Smooth muscle cell (in vitro differentiated cells): ENCODE measurements at regions not wholly inside any gene's neighbourhood (a gene's known extent, or its start where the extent isn't known, plus 50 kb on each side); places are given as distances from the start of the nearest gene placed in this dataset.

ENCODE experiments used
- DNase-seq: peaks from one replicate; lab custom pipeline; 2025; ENCODE audit not compliant: unreplicated experiment; lab: John Stamatoyannopoulos, UW
- H2AFZ ChIP-seq: fragments of 200-600 bp; sonication (generic); 2 replicates; pipeline ENCODE4 v1.6.0; 2016; ENCODE audit warnings: antibody characterized with exemption, low read depth, mild to moderate bottlenecking
- H3F3A ChIP-seq: fragments of 200-600 bp; sonication (generic); 2 replicates; pipeline ENCODE4 v1.6.0; 2017; ENCODE audit warnings: antibody characterized with exemption, low read depth
- H3K27ac ChIP-seq: fragments of 200-600 bp; sonication (generic); 2 replicates; pipeline ENCODE4 v1.5.1; 2016; ENCODE audit warnings: low read depth, mild to moderate bottlenecking
- H3K27me3 ChIP-seq: fragments of 200-600 bp; sonication (generic); 2 replicates; pipeline ENCODE4 v1.6.1; 2016; ENCODE audit warnings: low read depth, mild to moderate bottlenecking
- H3K36me3 ChIP-seq: fragments of 200-600 bp; sonication (generic); 2 replicates; pipeline ENCODE4 v1.5.1; 2016; ENCODE audit warnings: low read depth
- H3K4me1 ChIP-seq: fragments of 200-600 bp; sonication (generic); 2 replicates; pipeline ENCODE4 v1.5.1; 2016; ENCODE audit warnings: low read depth
- H3K4me2 ChIP-seq: fragments of 200-600 bp; sonication (generic); 2 replicates; pipeline ENCODE4 v1.6.0; 2016; ENCODE audit warnings: mild to moderate bottlenecking
- H3K4me3 ChIP-seq: fragments of 200-600 bp; sonication (generic); 2 replicates; pipeline ENCODE4 v1.5.1; 2016; ENCODE audit warnings: mild to moderate bottlenecking
- H3K79me2 ChIP-seq: fragments of 200-600 bp; sonication (generic); 2 replicates; pipeline ENCODE4 v1.6.0; 2016; ENCODE audit warnings: low read depth, mild to moderate bottlenecking
- H3K9ac ChIP-seq: fragments of 200-600 bp; sonication (generic); 2 replicates; pipeline ENCODE4 v1.6.0; 2016; ENCODE audit warnings: low read depth
- H3K9me3 ChIP-seq: fragments of 200-600 bp; sonication (generic); replicated peaks from 2 replicates; pipeline ENCODE4 v1.5.1; 2016; ENCODE audit warnings: low read depth
- H4K20me1 ChIP-seq: fragments of 200-600 bp; sonication (generic); 2 replicates; pipeline ENCODE4 v1.6.0; 2016; ENCODE audit warnings: low read depth
- WGBS: methylation state at CpG from one replicate; pipeline ENCODE4 v1.1.7; 2016; ENCODE audit warnings: low lambda C conversion rate; 5-methylcytosine and 5-hydroxymethylcytosine counted together
- TF ChIP-seq, protein P1 (sequence below): fragments of 200-600 bp; sonication (generic); IDR thresholded peaks from 2 replicates; pipeline ENCODE4 v1.5.1; 2017; ENCODE audit warnings: borderline replicate concordance, mild to moderate bottlenecking, antibody characterized with exemption; ENCODE audit not compliant: insufficient read depth, poor library complexity, severe bottlenecking

DNA sequence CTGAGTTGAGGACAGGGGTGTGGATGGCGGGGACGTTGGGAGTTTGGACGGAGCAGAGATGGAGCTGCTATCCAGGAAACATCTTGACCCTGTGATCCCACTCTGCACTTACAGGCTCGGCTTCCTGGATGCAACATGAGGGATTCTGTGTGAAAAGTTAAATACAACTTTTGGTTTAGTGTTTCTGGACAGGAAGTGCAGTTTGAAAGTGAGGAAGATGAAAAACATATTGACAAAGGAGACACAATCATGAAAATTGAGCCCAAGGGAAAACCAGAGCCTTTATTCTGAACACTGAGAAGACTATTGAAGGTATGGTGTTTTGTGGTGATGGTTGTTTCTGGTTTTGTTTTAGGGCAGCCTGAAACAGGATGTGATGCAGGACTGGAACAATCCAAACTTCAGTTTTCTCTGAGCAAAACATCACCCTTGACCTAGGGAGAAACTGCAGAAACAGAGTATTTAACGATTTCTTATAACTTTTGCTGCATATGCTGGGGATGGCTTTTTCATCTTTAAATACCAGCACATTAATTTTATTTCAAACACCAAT is 76.5 kb upstream of the RFX8 start:
- Histone ChIP-seq H3K36me3 (no peaks in the 10 kb centered on the region), H3K27ac (no peak overlapping the region), H3K9ac (no peak overlapping the region), H4K20me1 (no peaks in the 10 kb centered on the region), H3K4me3 (no peak overlapping the region), H3K4me2 (no peak overlapping the region), H3K79me2 (no peaks in the 10 kb centered on the region), H3K4me1 (no peaks in the 10 kb centered on the region), H3K9me3 (no peaks in the 10 kb centered on the region), H3K27me3 (no peaks in the 10 kb centered on the region), H3F3A (no peaks in the 10 kb centered on the region), H2AFZ (no peak overlapping the region)
- DNase-seq: no peak
- TF ChIP-seq, protein P1, sequence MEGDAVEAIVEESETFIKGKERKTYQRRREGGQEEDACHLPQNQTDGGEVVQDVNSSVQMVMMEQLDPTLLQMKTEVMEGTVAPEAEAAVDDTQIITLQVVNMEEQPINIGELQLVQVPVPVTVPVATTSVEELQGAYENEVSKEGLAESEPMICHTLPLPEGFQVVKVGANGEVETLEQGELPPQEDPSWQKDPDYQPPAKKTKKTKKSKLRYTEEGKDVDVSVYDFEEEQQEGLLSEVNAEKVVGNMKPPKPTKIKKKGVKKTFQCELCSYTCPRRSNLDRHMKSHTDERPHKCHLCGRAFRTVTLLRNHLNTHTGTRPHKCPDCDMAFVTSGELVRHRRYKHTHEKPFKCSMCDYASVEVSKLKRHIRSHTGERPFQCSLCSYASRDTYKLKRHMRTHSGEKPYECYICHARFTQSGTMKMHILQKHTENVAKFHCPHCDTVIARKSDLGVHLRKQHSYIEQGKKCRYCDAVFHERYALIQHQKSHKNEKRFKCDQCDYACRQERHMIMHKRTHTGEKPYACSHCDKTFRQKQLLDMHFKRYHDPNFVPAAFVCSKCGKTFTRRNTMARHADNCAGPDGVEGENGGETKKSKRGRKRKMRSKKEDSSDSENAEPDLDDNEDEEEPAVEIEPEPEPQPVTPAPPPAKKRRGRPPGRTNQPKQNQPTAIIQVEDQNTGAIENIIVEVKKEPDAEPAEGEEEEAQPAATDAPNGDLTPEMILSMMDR: no peak
- WGBS: 88% methylated on average over 5 of the region's 5 CpGs

DNA sequence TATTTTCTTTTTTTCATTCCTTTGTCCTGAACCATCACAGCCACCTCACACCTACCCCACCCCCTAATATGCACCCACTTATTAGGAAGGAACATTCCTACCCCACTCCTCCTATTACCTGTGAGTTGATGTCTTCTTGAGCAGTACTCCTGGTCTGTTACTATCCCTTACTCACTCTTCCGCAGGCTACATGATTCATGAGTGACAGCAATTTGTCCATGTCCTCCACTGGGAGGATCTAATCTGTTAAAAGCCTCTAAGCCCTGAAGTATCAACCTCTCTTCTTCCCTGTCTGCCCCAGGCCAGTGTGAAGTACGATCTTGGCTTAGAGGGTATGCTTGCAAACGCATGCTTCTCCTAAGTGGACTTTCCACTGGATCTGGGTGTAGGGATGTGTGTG is 75.6 kb upstream of the RFX8 start:
- Histone ChIP-seq H3K36me3 (no peaks in the 10 kb centered on the region), H3K79me2 (no peaks in the 10 kb centered on the region), H3K4me1 (no peaks in the 10 kb centered on the region), H3K4me3 (no peak overlapping the region), H4K20me1 (no peaks in the 10 kb centered on the region), H3K9ac (no peak overlapping the region), H3K27me3 (no peaks in the 10 kb centered on the region), H3K27ac (no peak overlapping the region), H3K9me3 (no peaks in the 10 kb centered on the region), H3F3A (no peaks in the 10 kb centered on the region), H2AFZ (no peak overlapping the region), H3K4me2 (no peak overlapping the region)
- no peak for DNase-seq
- WGBS: 61% methylated on average over 3 of the region's 3 CpGs
- TF ChIP-seq, protein P1: no peak

DNA sequence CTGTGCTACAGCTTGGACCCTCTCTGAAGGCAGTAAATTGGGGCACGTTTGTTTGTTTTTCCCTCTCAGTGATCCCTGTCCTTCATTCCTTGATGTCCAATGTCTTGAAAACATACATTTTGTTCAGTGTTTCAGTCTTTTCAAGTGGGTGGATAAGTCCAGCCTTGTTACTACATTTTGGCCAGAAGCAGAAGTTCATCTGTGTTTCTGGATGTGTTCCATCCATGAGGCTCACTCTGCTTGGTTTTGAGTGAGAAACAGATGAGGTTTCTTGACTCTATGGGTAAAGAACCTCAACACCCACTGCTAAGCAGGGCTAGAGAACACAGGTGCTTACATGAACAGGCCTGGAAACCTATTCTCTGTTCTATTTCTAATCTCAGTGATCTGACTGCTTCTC is 74.5 kb upstream of the RFX8 start:
- Histone ChIP-seq H3K4me2 (no peak overlapping the region), H3K9me3 (no peaks in the 10 kb centered on the region), H3K79me2 (no peaks in the 10 kb centered on the region), H3F3A (no peaks in the 10 kb centered on the region), H3K27ac (no peak overlapping the region), H3K9ac (no peak overlapping the region), H3K36me3 (no peaks in the 10 kb centered on the region), H2AFZ (no peak overlapping the region), H3K27me3 (no peaks in the 10 kb centered on the region), H4K20me1 (no peaks in the 10 kb centered on the region), H3K4me1 (no peaks in the 10 kb centered on the region), H3K4me3 (no peak overlapping the region)
- TF ChIP-seq, protein P1: no peak
- DNase-seq: no peak
- 86% methylated on average over 1 of the region's 1 CpG for WGBS

DNA sequence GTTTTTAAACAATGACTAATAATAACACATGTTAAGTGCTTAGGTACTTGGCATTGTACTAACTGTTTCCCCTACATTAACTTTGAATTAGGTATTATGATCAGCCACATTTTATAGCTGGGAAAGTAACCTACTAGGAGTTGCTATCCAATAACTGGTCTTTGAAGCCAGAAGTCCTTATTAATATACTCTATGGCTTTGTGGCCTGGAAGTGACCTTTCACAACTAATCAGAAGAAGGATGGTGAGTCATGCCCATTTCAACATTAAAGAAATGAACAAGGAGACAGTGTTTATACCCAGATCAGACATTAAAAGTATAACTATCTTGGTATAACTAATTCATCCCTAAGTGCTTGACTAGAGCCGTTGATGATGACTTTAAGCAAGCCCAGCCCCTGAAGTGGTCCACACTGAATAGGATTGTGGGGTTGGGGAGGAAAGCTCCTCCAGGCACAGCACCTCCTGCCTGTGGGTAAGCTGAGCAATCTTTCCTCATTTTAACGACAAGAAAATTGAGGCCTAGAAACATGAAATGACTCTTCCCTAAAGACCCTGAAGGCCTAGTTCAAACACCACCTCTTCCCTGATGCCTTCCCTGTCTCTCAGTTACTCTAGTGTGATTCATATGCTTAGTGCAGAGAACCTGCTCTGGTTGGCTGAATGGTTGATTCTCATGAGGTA is 71.6 kb upstream of the RFX8 start:
- no peaks in the 10 kb centered on the region for H3K79me2 ChIP-seq
- 46% methylated on average over 2 of the region's 2 CpGs for WGBS
- H3K36me3 ChIP-seq: no peaks in the 10 kb centered on the region
- DNase-seq: no peak
- no peak overlapping the region for H3K27ac ChIP-seq
- no peaks in the 10 kb centered on the region for H3K27me3 ChIP-seq
- H3K9me3 ChIP-seq: no peaks in the 10 kb centered on the region
- H4K20me1 ChIP-seq: no peaks in the 10 kb centered on the region
- TF ChIP-seq, protein P1: no peak
- no peak overlapping the region for H2AFZ ChIP-seq
- H3K4me2 ChIP-seq: no peak overlapping the region
- H3F3A ChIP-seq: no peaks in the 10 kb centered on the region
- H3K4me1 ChIP-seq: no peaks in the 10 kb centered on the region
- no peak overlapping the region for H3K9ac ChIP-seq
- H3K4me3 ChIP-seq: no peak overlapping the region
